EH (cell line): ENCODE measurements at regions not wholly inside any gene's neighbourhood (a gene's known extent, or its start where the extent isn't known, plus 50 kb on each side); places are given as distances from the start of the nearest gene placed in this dataset.
A peak's percentile ranks its signal among the peaks of the same experiment; 100 is the strongest.

Experiments used
- DNase-seq: peaks from one replicate; pipeline ENCODE4 v3.0.0-alpha.2; 2015; ENCODE audit warnings: low read depth

DNA sequence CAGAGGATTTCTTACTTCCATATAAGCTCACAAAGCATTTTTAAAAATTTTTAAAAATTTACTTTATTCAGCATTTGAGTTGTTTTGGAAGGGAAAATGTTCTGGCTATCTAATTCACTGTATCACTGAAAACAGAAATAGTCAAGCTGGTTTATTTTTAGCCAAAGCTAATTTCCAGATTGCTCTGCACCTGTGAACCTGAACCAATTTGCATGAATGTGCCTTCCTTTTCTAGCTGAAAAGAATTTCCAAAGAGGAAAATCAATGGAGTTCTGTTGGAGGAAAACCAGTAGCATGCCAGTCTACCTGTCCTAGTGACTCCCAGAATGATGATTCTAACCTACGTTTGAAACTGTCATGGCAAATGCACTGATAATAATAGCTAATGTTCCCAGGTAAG is 134.2 kb upstream of the LIPC start:
- DNase-seq = no peak

GRCh38 chr15:58298879-58299850 is 132.6 kb upstream of the LIPC start:
- DNase-seq = peak; percentile 9

DNA sequence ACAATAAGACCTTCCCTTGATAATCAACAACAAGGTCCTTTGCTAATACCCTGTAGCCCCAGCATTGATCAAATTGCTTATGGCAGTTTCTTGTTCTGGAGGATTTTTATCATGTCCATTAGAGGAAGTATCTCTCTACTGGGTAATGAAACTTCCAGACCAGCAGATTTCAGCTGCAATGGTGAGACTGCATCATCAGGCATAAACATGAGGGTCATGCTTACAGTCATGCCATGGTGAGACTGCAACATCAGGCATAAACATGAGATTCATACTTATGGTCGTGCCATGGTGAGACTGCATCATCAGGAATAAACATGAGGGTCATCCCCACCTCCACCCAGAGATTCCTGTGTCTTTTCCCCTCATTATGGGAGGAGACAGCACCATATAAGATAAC is 129.0 kb upstream of the LIPC start:
- DNase-seq = no peak

DNA sequence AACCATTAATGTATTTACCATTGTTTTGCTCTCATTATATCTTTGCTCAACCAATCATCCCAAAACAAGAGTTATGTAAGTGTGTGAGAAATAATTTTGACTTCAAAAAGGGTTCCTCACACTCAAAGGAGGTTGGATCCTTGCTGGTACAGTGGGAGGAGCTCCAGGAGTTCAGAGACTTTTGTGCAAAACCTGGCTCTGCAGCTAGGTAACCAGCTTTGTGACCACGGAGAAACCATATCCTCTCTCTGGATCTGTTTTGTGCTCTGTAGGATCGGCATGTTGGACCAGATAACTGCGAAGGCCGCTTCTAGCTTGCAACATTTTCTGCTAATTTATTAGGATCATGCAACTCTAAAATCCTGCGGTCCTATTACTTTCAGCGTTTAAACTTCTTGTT is 128.6 kb upstream of the LIPC start:
- no peak for DNase-seq

DNA sequence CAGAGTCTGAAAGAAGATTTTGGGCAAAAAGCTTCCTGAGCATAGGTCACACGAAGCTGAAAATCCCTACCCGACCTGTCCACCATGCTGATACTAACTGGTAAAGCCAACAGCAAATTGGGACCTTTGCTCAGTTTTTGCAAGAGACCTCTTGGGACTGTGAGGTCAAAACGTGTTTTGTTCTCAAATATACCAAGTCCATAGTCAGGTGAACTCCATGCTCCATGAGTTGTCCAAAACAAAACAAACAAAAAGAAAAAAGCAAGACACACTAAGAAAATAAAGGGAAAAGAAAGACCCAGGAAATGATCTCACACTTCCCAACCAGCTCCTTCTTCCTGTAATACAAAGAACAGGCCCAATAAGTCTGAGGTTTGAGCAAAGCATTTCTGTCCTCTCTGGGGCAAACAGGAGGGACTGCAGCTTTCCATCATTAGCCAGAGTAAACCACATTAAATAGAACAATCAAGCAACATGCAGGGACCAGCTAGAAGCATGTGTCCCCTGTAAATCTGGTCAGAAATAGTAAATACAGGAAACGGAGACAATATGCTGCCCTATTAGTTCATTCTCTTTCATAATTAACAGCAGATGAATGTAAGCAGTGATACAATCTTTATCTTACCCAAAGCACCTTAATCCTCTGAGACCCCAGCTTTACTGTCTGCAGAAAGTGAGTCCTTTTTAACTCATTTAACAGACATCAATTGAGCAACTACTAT is 125.0 kb upstream of the LIPC start:
- peak; percentile 40 for DNase-seq

DNA sequence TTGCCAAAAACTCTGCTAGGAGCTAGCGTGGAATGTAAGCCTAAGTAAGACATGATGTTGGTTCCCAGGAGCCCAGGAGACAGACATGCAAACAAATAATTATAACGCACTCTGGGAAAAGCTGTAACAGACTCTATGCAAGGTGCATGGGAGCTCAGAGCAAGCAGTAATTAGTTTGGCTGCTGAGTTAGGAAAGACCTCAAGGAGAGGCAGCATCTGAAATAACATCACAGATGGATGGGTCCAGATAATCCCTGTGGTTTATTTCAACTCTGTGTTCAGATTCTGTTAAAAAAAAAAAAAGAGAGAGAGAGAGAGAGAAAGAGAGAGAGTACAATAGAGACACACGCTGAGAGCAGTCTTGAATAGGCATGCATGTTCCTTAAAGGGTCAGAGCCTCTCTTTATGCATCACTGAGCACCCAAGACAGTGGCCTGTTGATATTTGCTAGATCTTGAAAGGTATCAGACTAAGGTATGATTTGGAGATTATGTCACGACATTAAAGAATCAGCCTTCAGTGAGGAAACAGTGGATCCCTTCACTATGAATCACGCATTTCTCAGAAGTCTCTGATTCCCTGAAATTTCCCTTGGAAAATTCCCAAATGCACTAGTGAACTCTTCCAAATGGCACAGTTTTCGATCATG is 124.4 kb upstream of the LIPC start:
- peak; percentile 80 for DNase-seq

DNA sequence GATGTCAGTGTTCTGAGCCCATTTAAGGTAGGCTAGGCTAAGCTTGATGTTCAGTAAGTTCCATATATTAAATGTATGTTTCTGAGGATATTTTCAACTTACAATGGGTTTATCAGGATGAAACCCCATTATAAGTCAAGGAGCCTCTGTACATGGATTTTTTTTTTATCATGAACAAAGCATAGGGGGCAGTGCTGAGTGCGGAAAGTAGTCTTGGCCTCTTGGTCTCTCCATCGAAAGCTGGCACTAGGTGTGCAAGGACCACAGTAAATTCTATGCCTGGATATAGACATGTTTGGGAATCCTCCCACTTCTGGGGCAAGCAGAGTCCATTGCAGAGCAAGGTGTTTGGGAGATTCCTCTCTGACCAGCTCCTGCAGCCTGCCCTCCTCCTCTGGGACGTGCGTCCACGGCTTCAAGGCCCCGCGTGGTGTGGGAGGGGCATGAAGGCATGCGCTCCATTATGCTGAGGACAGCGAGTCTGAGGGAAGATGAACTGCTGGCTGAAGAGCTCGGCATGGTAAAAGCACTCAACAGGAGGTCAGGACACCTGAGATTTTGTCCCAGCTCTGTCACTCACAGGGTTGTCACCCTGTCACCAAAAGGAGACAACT is 122.9 kb upstream of the LIPC start:
- DNase-seq = no peak

GRCh38 chr15:58309963-58310928 is 121.5 kb upstream of the LIPC start:
- DNase-seq = no peak

DNA sequence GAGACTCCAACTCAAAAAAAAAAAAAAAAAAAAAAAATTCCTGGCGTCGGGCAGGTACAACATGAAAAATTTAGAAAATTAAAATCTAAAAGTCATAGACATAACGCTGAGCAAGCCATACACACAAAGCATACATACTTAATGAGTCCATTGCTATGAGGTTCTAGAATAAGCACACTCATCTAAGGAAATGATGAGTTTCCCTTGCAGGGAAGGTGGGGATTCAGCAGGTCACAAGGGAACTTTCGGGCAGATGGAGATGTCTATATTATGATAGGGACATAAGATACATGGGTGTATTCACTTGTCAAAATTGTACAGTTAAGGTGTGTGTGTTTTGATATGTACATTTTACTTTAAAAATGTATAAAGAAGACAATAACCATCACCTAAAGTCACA is 120.2 kb upstream of the LIPC start:
- DNase-seq = no peak

DNA sequence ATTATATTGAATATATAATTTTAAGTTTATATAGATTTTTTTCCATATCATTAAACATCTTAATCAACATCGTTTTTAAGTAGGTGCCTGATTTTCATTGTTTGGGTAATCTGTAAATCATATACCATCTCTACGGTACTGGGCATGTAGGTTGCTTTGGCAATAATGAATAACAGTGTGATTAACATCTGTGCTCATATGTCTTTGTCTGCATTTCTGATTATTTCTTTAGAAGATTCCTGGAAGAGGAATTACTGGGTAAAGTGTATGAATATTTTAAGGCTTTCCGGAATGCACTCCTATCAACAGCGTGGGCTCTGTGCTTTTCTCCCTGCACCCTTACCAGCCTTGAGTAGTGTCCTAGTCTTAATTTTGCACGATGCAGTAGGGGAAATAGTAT is 119.8 kb upstream of the LIPC start:
- DNase-seq = no peak

GRCh38 chr15:58313304-58313703 is 118.5 kb upstream of the LIPC start:
- no peak for DNase-seq

- no peak for DNase-seq
Measured at GRCh38 chr15:58313810-58314592, 117.8 kb upstream of the LIPC start.

DNA sequence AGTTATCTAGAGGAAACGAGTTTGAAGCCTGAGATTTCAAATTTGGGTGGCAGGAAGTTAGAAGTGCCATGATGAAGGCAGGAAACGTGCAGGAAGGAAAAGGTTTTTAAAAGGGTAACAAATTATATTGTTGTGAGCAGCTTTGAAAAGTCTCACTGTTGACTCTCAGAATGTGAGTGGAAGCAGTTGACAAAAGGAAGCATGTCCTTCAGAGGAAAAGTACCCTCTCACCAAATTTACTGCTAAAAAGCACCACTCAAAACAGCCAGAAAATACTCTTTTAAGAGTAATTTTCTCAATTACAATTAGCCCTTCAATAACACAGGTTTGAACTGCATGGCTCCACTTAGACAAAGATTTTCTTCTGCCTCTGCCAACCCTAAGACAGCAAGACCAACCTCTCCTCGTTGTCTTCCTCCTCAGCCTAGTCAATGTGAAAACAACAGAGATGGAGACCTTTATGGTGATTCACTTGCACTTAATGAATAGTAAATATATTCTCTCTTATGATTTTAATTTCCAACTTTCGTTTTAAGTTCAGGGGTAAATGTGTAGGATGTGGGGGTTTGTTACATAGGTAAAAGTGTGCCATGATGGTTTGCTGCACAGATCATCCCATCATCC is 117.1 kb upstream of the LIPC start:
- DNase-seq = no peak

- no peak for DNase-seq
Measured at GRCh38 chr15:58318517-58318916, 113.3 kb upstream of the LIPC start.

DNA sequence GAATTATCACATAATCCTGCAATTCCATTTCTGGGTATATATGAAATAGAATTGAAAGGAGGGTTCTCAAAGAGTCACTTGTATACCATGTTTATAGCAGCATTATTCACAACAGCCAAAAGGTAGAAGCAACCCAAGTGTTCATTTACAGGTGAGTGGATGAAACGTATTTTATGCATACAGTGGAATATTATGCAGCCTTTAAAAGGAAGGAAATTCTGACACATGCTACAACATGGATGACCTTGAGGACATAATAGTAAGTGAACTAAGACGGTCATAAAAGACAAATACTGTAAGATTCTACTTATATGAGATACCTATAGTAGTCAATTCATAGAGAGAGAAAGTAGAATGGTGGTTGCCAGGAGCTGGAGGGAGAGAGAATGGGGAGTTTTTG is 110.8 kb upstream of the LIPC start:
- no peak for DNase-seq

DNA sequence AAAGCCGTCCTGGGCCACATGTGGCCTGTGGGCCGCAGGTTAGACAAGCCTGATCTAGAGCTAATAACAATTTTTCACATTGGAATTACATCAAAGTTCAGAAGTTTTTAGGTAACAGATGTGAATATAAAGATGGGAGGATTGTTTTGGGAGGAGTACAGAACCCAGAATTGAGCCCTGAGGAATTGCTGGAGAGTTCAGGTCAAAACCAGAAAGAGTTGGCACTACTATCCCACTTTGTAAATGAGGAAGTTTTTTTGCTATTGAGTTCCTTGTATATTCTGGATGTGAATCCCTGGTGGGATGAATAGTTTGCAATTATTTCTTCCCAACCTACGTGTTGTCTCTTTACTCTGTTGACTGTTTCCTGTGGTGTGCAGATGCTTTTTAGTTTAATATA is 109.5 kb upstream of the LIPC start:
- no peak for DNase-seq

DNA sequence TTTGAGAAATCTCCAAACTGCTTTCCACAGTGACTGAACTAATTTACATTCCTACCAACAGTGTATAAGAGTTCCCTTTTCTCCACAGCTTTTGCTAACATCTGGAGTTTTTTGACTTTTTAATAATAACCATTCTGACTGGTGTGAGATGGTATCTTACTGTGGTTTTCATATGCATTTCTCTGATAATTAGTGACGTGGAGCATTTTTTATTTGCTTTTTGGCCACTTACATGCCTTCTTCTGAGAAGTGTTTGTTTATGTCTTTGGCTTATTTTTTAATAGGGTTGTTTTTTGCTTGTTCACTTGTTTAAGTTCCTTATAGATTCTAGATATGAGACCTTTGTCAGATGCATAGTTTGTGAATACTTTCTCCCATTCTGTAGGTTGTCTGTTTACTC is 108.5 kb upstream of the LIPC start:
- peak; percentile 49 for DNase-seq

- DNase-seq = no peak
Measured at GRCh38 chr15:58324533-58324932, 107.3 kb upstream of the LIPC start.

DNA sequence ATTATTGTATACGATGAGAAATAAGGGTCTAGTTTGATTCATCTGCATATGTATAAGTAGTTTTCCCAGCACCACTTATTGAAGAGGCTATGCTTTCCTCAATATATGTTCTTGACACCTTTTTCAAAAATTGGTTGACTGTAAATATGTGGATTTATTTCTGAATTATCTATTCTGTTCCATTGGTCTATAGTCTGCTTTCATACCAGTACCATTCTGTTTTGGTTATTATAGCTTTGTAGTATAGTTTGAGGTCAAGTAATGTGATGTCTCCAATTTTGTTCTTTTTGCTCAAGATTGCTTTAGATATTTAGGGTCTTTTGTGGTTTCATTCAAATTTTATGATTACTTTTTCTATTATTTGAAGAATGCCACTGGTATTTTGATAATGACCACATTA is 103.8 kb upstream of the LIPC start:
- DNase-seq = no peak

DNA sequence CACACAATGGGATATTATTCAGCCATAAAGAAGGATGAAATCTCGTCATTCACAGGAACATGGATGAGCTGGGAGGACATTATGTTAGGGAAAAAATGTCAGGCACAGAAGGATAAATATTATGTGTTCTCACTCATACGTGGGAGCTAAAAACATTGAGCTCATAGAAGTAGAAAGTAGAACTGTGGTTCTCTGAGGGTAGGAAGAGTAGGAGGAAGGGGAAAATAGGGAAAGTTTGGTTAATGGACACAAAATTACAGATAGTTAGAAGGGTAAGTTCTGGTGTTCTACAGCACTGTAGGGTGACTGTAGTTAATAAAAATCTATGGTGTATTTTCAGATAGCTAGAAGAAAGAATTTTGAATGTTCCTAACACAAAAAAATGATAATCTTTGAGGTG is 102.6 kb upstream of the LIPC start:
- no peak for DNase-seq
